ENCODE measurements at regions not wholly inside any gene's neighbourhood (a gene's known extent, or its start where the extent isn't known, plus 50 kb on each side); places are given as distances from the start of the nearest gene placed in this dataset.

GRCh38 chr1:219318826-219319225 is 145.1 kb downstream of the LYPLAL1 start:
- Histone ChIP-seq H3K27me3 (ENCODE audit: control insufficient read depth, insufficient read depth, low read length) (no peaks in the 10 kb centered on the region), H3K27ac (ENCODE audit: low read depth, low read length) (no peak overlapping the region), H3K9me3 (ENCODE audit: control insufficient read depth, insufficient read depth, low read length) (no peaks in the 10 kb centered on the region), H3K4me1 (ENCODE audit: control insufficient read depth, insufficient read depth, low read length) (no peaks in the 10 kb centered on the region; the same call in 1 of the 2 replicates), H3K9ac (ENCODE audit: low read depth, low read length) (no peak overlapping the region), H3K36me3 (ENCODE audit: control insufficient read depth, insufficient read depth, low read length) (no peaks in the 10 kb centered on the region), H3K4me3 (ENCODE audit: low read depth, low read length) (no peak overlapping the region)

- H3K9me3 ChIP-seq (ENCODE audit: control insufficient read depth, insufficient read depth, low read length), result no peaks in the 10 kb centered on the region
- no peaks in the 10 kb centered on the region for H3K36me3 ChIP-seq (ENCODE audit: control insufficient read depth, insufficient read depth, low read length)
- H3K4me1 ChIP-seq (ENCODE audit: control insufficient read depth, insufficient read depth, low read length), result no peaks in the 10 kb centered on the region
- no peaks in the 10 kb centered on the region for H3K27me3 ChIP-seq (ENCODE audit: control insufficient read depth, insufficient read depth, low read length)
- no peak overlapping the region for H3K4me3 ChIP-seq (ENCODE audit: low read depth, low read length)
- no peak overlapping the region for H3K9ac ChIP-seq (ENCODE audit: low read depth, low read length)
- no peak overlapping the region for H3K27ac ChIP-seq (ENCODE audit: low read depth, low read length)
Observed at GRCh38 chr1:219317762-219318353, 144.2 kb downstream of the LYPLAL1 start.

DNA sequence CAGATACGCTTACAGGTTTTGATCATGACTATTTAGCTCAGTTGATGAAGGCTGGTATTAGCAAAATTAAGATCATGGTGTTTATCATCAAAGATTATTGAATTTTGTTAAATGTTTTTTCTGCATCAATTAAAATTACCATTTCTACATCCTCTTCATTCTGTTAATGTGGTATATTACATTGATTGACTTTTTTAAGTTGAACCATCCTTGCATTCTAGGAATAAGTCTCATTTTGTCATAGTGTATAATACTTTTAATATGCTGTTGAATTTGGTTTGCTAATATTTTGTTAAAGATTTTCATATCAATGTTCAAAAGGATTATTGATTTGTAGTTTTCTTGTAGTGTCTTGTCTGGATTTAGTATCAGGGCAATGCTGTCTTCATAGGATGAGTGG is 142.4 kb downstream of the LYPLAL1 start:
- no peak overlapping the region for H3K27ac ChIP-seq (ENCODE audit: low read depth, low read length)
- H3K27me3 ChIP-seq (ENCODE audit: control insufficient read depth, insufficient read depth, low read length), result no peaks in the 10 kb centered on the region

DNA sequence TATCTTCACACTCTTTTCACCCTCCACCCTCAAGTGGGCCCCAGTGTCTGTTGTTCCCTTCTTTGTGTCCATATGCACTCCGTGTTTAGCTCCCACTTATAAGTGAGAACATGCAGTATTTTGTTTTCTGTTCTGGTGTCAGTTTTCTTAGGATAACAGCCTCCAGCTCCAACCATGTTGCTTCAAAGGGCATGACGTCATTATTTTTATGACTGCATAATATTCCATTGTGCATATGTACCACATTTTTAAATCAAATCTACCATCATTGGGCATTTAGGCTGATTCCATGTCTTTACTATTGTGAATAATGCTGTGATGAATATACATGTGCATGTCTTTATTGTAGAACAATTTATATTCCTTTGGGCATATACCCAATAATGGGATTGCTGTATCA is 140.3 kb downstream of the LYPLAL1 start:
- Histone ChIP-seq H3K36me3 (ENCODE audit: control insufficient read depth, insufficient read depth, low read length) (no peaks in the 10 kb centered on the region), H3K4me3 (ENCODE audit: low read depth, low read length) (no peak overlapping the region), H3K9me3 (ENCODE audit: control insufficient read depth, insufficient read depth, low read length) (no peaks in the 10 kb centered on the region), H3K27ac (ENCODE audit: low read depth, low read length) (no peak overlapping the region), H3K4me1 (ENCODE audit: control insufficient read depth, insufficient read depth, low read length) (no peaks in the 10 kb centered on the region), H3K27me3 (ENCODE audit: control insufficient read depth, insufficient read depth, low read length) (no peaks in the 10 kb centered on the region), H3K9ac (ENCODE audit: low read depth, low read length) (no peak overlapping the region)

More for the DNA sequence above, 142.4 kb downstream of the LYPLAL1 start:
- Histone ChIP-seq H3K4me3 (ENCODE audit: low read depth, low read length) (no peak overlapping the region), H3K4me1 (ENCODE audit: control insufficient read depth, insufficient read depth, low read length) (no peaks in the 10 kb centered on the region), H3K9ac (ENCODE audit: low read depth, low read length) (no peak overlapping the region), H3K36me3 (ENCODE audit: control insufficient read depth, insufficient read depth, low read length) (no peaks in the 10 kb centered on the region), H3K9me3 (ENCODE audit: control insufficient read depth, insufficient read depth, low read length) (no peaks in the 10 kb centered on the region)

DNA sequence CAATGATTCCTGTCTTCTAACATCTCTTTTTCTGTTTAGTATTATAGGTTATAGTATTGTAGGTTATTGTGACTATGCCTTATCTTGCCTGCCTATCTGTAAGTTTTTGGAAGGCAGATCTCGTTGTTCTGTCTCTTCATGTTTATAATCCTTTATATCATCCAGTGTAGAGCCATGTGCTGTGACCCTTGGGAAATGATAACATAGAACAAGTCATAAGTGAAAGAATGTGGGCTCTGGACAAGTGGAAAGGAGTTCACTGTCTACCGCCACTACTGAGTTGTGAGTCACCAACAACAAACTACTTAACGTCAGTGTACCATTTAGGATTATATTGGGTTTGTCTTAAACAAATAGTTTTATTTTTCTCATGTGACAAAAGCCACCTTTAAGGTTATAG is 139.3 kb downstream of the LYPLAL1 start:
- H3K36me3 ChIP-seq (ENCODE audit: control insufficient read depth, insufficient read depth, low read length), result no peaks in the 10 kb centered on the region
- H3K9me3 ChIP-seq (ENCODE audit: control insufficient read depth, insufficient read depth, low read length), result peaks cover 3% of the 10 kb centered on the region
- H3K9ac ChIP-seq (ENCODE audit: low read depth, low read length), result no peak overlapping the region
- H3K4me1 ChIP-seq (ENCODE audit: control insufficient read depth, insufficient read depth, low read length), result no peaks in the 10 kb centered on the region
- no peaks in the 10 kb centered on the region for H3K27me3 ChIP-seq (ENCODE audit: control insufficient read depth, insufficient read depth, low read length)
- no peak overlapping the region for H3K4me3 ChIP-seq (ENCODE audit: low read depth, low read length)
- H3K27ac ChIP-seq (ENCODE audit: low read depth, low read length), result no peak overlapping the region

- Histone ChIP-seq H3K9ac (ENCODE audit: low read depth, low read length) (no peak overlapping the region), H3K27me3 (ENCODE audit: control insufficient read depth, insufficient read depth, low read length) (no peaks in the 10 kb centered on the region), H3K27ac (ENCODE audit: low read depth, low read length) (peak overlapping the region; percentile 58), H3K9me3 (ENCODE audit: control insufficient read depth, insufficient read depth, low read length) (peaks cover 3% of the 10 kb centered on the region), H3K4me1 (ENCODE audit: control insufficient read depth, insufficient read depth, low read length) (no peaks in the 10 kb centered on the region), H3K4me3 (ENCODE audit: low read depth, low read length) (no peak overlapping the region), H3K36me3 (ENCODE audit: control insufficient read depth, insufficient read depth, low read length) (no peaks in the 10 kb centered on the region)
Observed at GRCh38 chr1:219310181-219310728, 136.6 kb downstream of the LYPLAL1 start.

DNA sequence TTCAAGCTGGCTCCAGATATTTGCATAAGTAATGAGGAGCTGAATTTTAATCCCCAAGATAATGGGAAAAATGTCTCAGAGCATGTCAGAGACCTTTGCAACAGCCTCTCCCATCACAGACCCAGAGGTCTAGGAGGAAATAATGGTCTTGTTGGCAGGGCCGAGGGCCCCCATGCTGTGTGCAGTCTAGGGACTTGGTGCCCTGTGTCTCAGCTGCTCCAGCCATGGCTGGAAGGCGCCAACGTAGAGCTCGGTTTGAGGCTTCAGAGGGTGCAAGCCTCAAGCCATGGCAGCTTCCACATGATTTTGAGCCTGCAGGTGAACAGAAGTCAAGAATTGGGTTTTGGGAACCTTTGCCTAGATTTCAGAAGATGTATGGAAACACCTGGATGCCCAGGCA is 134.7 kb downstream of the LYPLAL1 start:
- Histone ChIP-seq H3K36me3 (ENCODE audit: control insufficient read depth, insufficient read depth, low read length) (no peaks in the 10 kb centered on the region), H3K27ac (ENCODE audit: low read depth, low read length) (no peak overlapping the region), H3K27me3 (ENCODE audit: control insufficient read depth, insufficient read depth, low read length) (no peaks in the 10 kb centered on the region), H3K4me3 (ENCODE audit: low read depth, low read length) (no peak overlapping the region), H3K9me3 (ENCODE audit: control insufficient read depth, insufficient read depth, low read length) (peaks cover 3% of the 10 kb centered on the region), H3K9ac (ENCODE audit: low read depth, low read length) (no peak overlapping the region), H3K4me1 (ENCODE audit: control insufficient read depth, insufficient read depth, low read length) (no peaks in the 10 kb centered on the region; the same call in 1 of the 2 replicates)

DNA sequence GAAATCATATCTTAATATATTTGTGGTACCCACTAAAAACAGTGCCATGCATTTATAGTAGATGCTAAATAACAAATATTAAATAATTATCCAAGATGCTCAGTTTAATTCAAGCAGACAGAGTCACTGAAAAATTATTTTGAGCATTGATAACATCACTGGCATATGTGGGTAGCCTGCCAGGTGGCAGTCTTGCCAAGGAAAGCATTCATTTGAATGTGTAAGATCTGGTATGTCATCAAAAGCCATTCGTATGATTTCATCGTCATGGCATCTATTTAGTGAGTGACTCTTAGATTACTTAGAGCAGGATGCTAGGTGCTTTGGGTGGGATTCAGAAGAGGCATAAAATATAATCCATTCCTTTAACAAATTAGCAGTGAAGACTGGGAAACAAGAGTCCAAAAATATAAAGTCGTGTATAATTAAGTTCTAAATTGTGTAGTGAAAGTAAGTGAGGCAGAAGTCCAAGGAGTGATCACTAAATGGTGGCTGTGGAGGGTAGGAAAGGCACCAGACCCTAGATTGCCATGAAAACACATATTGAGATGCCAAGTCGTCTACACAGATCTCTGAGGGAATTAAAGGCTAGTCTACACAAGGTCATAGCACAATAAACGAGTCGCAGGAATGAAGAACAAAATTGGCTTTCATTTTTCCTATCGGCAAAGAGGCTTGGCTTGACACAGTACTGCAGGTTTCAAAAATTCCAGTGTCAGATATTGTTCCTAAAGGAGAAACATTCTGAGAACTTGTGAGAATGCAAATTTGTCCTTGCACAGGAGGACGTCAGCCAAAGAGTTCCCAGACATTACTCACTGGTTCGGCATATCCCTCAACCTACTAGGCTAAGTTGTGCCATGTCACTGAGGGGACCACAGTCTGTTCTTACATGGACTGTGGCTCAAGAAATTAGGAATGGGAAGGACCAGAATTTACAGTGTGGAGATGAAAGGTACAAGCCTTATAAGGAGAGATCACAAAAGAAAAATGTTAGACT is 130.8 kb downstream of the LYPLAL1 start:
- Histone ChIP-seq H3K27ac (ENCODE audit: low read depth, low read length) (no peak overlapping the region), H3K27me3 (ENCODE audit: control insufficient read depth, insufficient read depth, low read length) (no peaks in the 10 kb centered on the region), H3K4me1 (ENCODE audit: control insufficient read depth, insufficient read depth, low read length) (no peaks in the 10 kb centered on the region; the same call in 1 of the 2 replicates), H3K36me3 (ENCODE audit: control insufficient read depth, insufficient read depth, low read length) (no peaks in the 10 kb centered on the region), H3K4me3 (ENCODE audit: low read depth, low read length) (no peak overlapping the region), H3K9me3 (ENCODE audit: control insufficient read depth, insufficient read depth, low read length) (peaks cover 3% of the 10 kb centered on the region), H3K9ac (ENCODE audit: low read depth, low read length) (no peak overlapping the region)

GRCh38 chr1:219302697-219303096 is 129.0 kb downstream of the LYPLAL1 start:
- Histone ChIP-seq H3K9ac (ENCODE audit: low read depth, low read length) (no peak overlapping the region), H3K4me1 (ENCODE audit: control insufficient read depth, insufficient read depth, low read length) (no peaks in the 10 kb centered on the region; the same call in 1 of the 2 replicates), H3K27ac (ENCODE audit: low read depth, low read length) (no peak overlapping the region), H3K9me3 (ENCODE audit: control insufficient read depth, insufficient read depth, low read length) (no peaks in the 10 kb centered on the region; the same call in 1 of the 2 replicates), H3K4me3 (ENCODE audit: low read depth, low read length) (no peak overlapping the region), H3K36me3 (ENCODE audit: control insufficient read depth, insufficient read depth, low read length) (no peaks in the 10 kb centered on the region), H3K27me3 (ENCODE audit: control insufficient read depth, insufficient read depth, low read length) (no peaks in the 10 kb centered on the region)

DNA sequence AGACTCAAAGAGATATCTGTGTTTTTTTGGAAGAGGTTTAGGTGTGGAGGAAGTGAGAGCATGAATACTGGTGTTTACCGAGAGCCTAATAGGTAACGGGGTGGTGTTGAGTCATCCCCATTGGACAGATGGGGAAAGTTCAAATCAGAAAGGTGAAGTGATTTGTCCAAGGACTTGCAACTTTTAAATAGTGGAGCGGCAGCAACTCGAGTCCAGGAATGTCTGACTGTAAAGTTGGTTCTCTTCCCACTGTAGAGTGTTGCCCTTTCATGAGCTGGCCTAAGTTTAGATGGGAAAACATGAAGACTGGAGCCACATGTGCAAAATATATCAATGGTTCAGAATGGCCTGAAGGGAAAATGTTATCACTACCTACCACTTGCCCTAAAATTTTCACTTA is 125.7 kb downstream of the LYPLAL1 start:
- no peak overlapping the region for H3K9ac ChIP-seq (ENCODE audit: low read depth, low read length)

More for the DNA sequence above, 125.7 kb downstream of the LYPLAL1 start:
- no peaks in the 10 kb centered on the region for H3K36me3 ChIP-seq (ENCODE audit: control insufficient read depth, insufficient read depth, low read length)
- no peak overlapping the region for H3K27ac ChIP-seq (ENCODE audit: low read depth, low read length)
- no peaks in the 10 kb centered on the region for H3K27me3 ChIP-seq (ENCODE audit: control insufficient read depth, insufficient read depth, low read length)
- H3K9me3 ChIP-seq (ENCODE audit: control insufficient read depth, insufficient read depth, low read length), result no peaks in the 10 kb centered on the region
- no peak overlapping the region for H3K4me3 ChIP-seq (ENCODE audit: low read depth, low read length)
- H3K4me1 ChIP-seq (ENCODE audit: control insufficient read depth, insufficient read depth, low read length), result no peaks in the 10 kb centered on the region; the same call in 1 of the 2 replicates

All from HUES48 (cell line).